CD14-positive monocyte (primary cell): ENCODE measurements at regions not wholly inside any gene's neighbourhood (a gene's known extent, or its start where the extent isn't known, plus 50 kb on each side); places are given as distances from the start of the nearest gene placed in this dataset.

Experiments used
- DNase-seq, 3 donors: peaks; one replicate each; pipeline ENCODE4 v3.0.0-alpha.2; 2011 to 2022
- H2AFZ ChIP-seq: 2 replicates; pipeline ENCODE4 v1.6.0; 2012; ENCODE audit warnings: mild to moderate bottlenecking, low read depth, low read length, inconsistent platforms; ENCODE audit not compliant: insufficient read depth, poor library complexity, severe bottlenecking
- H3K27ac ChIP-seq, 2 donors: 1 replicate in 1 of 2; 2 replicates in 1 of 2; pipeline ENCODE4 v1.5.1; 2012 to 2013; ENCODE audit warnings: low read length in 2 of 2, control low read depth in 1 of 2, inconsistent platforms in 1 of 2, low read depth in 1 of 2, mild to moderate bottlenecking in 1 of 2
- H3K27me3 ChIP-seq, 2 donors: one replicate each; pipeline versions ENCODE4 v1.6.0 to v1.6.1; 2011 to 2013; ENCODE audit warnings: low read length in 2 of 2; ENCODE audit not compliant: control insufficient read depth in 2 of 2, insufficient read depth in 2 of 2
- H3K36me3 ChIP-seq, 2 donors: replicated peaks in 1 of 2; 1 replicate in 1 of 2; 2 replicates in 1 of 2; pipeline versions ENCODE4 v1.5.1 to v1.6.1; 2012 to 2013; ENCODE audit warnings: low read length in 2 of 2, control low read depth in 1 of 2, inconsistent platforms in 1 of 2, mild to moderate bottlenecking in 1 of 2; ENCODE audit not compliant: insufficient read depth in 2 of 2, control insufficient read depth in 1 of 2
- H3K4me1 ChIP-seq, 2 donors: 1 replicate in 1 of 2; 2 replicates in 1 of 2; pipeline versions ENCODE4 v1.5.1 to v1.6.1; 2012 to 2013; ENCODE audit warnings: low read length in 2 of 2, control low read depth in 1 of 2, inconsistent platforms in 1 of 2, mild to moderate bottlenecking in 1 of 2, moderate library complexity in 1 of 2; ENCODE audit not compliant: insufficient read depth in 2 of 2, control insufficient read depth in 1 of 2
- H3K4me2 ChIP-seq: replicated peaks from 2 replicates; pipeline ENCODE3; 2012; ENCODE audit warnings: low read length, moderate library complexity, mild to moderate bottlenecking; ENCODE audit not compliant: poor library complexity, severe bottlenecking; ENCODE audit errors: extremely low read depth
- H3K4me3 ChIP-seq, 3 experiments: fragments of 200-600 bp in 1 of 3; sonication (generic) in 1 of 3; replicated peaks in 1 of 3; 1 replicate in 2 of 3; 2 replicates in 1 of 3; pipeline ENCODE4 v1.5.1; 2011 to 2013; ENCODE audit warnings: low read length in 3 of 3, mild to moderate bottlenecking in 3 of 3, control low read depth in 2 of 3, low read depth in 2 of 3, inconsistent platforms in 1 of 3, moderate library complexity in 1 of 3
- H3K79me2 ChIP-seq: 2 replicates; pipeline ENCODE4 v1.6.0; 2012; ENCODE audit warnings: mild to moderate bottlenecking, control low read depth, inconsistent platforms, low read length, moderate library complexity; ENCODE audit not compliant: insufficient read depth
- H3K9ac ChIP-seq: 2 replicates; pipeline ENCODE4 v1.6.0; 2017; ENCODE audit warnings: low read length, mild to moderate bottlenecking; ENCODE audit not compliant: insufficient read depth, poor library complexity, severe bottlenecking
- H3K9me3 ChIP-seq, 2 donors: replicated peaks in 1 of 2; 1 replicate in 1 of 2; 2 replicates in 1 of 2; pipeline versions ENCODE4 v1.5.1 to v1.6.1; 2012 to 2013; ENCODE audit warnings: low read length in 2 of 2, control low read depth in 1 of 2; ENCODE audit not compliant: control insufficient read depth in 1 of 2, insufficient read depth in 1 of 2
- H4K20me1 ChIP-seq: 2 replicates; pipeline ENCODE4 v1.6.0; 2012; ENCODE audit warnings: mild to moderate bottlenecking, low read length, control low read depth, moderate library complexity; ENCODE audit not compliant: insufficient read depth
- H3K27ac Mint-ChIP-seq, 7 donors: one replicate each; pipeline ENCODE4 v1.8.0; 2020; ENCODE audit warnings: mild to moderate bottlenecking in 7 of 7, mixed read lengths in 7 of 7, moderate library complexity in 6 of 7, inconsistent platforms in 2 of 7
- H3K27me3 Mint-ChIP-seq, 3 donors: one replicate each; pipeline ENCODE4 v1.8.0; 2021 to 2022; ENCODE audit warnings: low read depth in 3 of 3, mild to moderate bottlenecking in 3 of 3, mixed read lengths in 3 of 3, moderate library complexity in 3 of 3, inconsistent platforms in 1 of 3
- H3K36me3 Mint-ChIP-seq, 2 donors: one replicate each; pipeline ENCODE4 v1.8.0; 2020; ENCODE audit warnings: mixed read lengths in 2 of 2, inconsistent platforms in 1 of 2, mild to moderate bottlenecking in 1 of 2
- H3K4me1 Mint-ChIP-seq: one replicate; pipeline ENCODE4 v1.8.0; 2020; ENCODE audit warnings: mild to moderate bottlenecking, mixed read lengths
- H3K4me3 Mint-ChIP-seq, 2 donors: one replicate each; pipeline ENCODE4 v1.8.0; 2020; ENCODE audit warnings: mild to moderate bottlenecking in 2 of 2, mixed read lengths in 2 of 2, moderate library complexity in 1 of 2
- H3K9me3 Mint-ChIP-seq, 7 donors: one replicate each; pipeline ENCODE4 v1.8.0; 2020 to 2022; ENCODE audit warnings: mixed read lengths in 7 of 7, mild to moderate bottlenecking in 6 of 7, moderate library complexity in 6 of 7, inconsistent platforms in 2 of 7
- WGBS: methylation state at CpG from one replicate; pipeline ENCODE4 v1.1.5; 2013; ENCODE audit warnings: missing lambda C conversion rate; ENCODE audit not compliant: insufficient coverage; 5-methylcytosine and 5-hydroxymethylcytosine counted together
- intact Hi-C, 2 donors: fragments of 100-400 bp; cut with micrococcal nuclease; formaldehyde crosslinking; loops; one replicate each; pipeline versions ENCODE4 v1.15.0 to v1.15.1; 2023
- TF ChIP-seq, protein P1 (sequence below): fragments of 200-600 bp; IDR thresholded peaks from one replicate; pipeline ENCODE4 v1.8.0; 2022; ENCODE audit warnings: antibody characterized with exemption, mild to moderate bottlenecking

DNA sequence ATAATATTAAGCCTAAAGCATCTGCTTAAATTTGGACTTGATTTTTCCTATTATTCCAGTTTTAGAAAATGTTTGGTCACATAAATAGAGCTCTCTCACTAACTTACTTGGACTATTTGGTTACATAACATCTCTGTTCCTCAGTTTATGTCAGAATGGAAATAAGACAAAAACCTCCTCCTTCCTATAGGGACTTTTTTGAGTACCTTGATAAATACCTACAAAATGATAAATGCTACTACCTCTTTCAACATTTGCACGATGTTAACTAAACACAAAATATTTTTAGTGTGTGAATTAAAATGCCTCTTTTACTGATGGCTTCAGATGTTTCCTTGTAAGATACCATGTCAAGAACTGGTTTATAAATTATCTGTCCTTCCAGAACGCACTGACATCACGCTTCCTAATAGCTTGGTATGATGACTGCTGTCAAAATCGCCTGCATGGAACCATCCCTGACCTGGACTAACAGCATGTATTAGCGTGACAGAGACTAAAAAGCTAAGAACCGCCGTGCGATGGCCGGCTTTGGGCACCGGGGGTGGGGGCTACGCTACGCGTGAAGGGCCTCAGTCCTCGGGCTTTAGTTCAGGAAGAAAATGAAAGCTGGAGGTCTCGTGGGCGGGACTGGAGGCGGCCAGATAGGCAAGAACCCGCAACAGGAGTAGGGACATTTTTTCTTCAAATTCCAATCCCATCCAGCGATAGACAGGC lies 133.2 kb upstream of the BARHL2 start:
- Mint-ChIP-seq H3K27me3 (peaks cover 46 to 72% (median 59%) of the 10 kb centered on the region in 3 donors), H3K4me3 (peak overlapping the region; percentile 91 to 97), H3K27ac (no peak overlapping the region), H3K9me3 (peaks cover 0 to 14% (median 8%) of the 10 kb centered on the region in 7 donors), H3K36me3 (peaks cover 3 to 7% of the 10 kb centered on the region in 2 donors), H3K4me1 (peaks cover 13% of the 10 kb centered on the region)
- peak overlapping the region; percentile 100 for H3K4me2 ChIP-seq
- H2AFZ ChIP-seq = peak overlapping the region; percentile 83
- no peaks in the 10 kb centered on the region for H3K36me3 ChIP-seq
- H4K20me1 ChIP-seq = no peaks in the 10 kb centered on the region
- intact Hi-C loops = no loop called here
- H3K79me2 ChIP-seq = no peaks in the 10 kb centered on the region
- peaks cover 0 to 5% of the 10 kb centered on the region in 2 donors for H3K9me3 ChIP-seq
- H3K9ac ChIP-seq = peak overlapping the region; percentile 53
- H3K27me3 ChIP-seq = peaks cover 53 to 80% of the 10 kb centered on the region in 2 donors
- no peak overlapping the region for H3K27ac ChIP-seq
- H3K4me1 ChIP-seq = peaks cover 8 to 20% of the 10 kb centered on the region in 2 donors
- H3K4me3 ChIP-seq = peak overlapping the region; percentile 58 to 86 (median 60)
- TF ChIP-seq, protein P1, sequence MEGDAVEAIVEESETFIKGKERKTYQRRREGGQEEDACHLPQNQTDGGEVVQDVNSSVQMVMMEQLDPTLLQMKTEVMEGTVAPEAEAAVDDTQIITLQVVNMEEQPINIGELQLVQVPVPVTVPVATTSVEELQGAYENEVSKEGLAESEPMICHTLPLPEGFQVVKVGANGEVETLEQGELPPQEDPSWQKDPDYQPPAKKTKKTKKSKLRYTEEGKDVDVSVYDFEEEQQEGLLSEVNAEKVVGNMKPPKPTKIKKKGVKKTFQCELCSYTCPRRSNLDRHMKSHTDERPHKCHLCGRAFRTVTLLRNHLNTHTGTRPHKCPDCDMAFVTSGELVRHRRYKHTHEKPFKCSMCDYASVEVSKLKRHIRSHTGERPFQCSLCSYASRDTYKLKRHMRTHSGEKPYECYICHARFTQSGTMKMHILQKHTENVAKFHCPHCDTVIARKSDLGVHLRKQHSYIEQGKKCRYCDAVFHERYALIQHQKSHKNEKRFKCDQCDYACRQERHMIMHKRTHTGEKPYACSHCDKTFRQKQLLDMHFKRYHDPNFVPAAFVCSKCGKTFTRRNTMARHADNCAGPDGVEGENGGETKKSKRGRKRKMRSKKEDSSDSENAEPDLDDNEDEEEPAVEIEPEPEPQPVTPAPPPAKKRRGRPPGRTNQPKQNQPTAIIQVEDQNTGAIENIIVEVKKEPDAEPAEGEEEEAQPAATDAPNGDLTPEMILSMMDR = no peak
- peak in 1 of 3 donors; percentile 16 for DNase-seq
- 6% methylated on average over 17 of the region's 19 CpGs for WGBS

GRCh38 chr1:90841473-90841872 lies 124.4 kb upstream of the BARHL2 start:
- no peaks in the 10 kb centered on the region for H4K20me1 ChIP-seq

More at GRCh38 chr1:90841473-90841872, 124.4 kb upstream of the BARHL2 start:
- no peak for DNase-seq
- no peaks in the 10 kb centered on the region for H3K36me3 ChIP-seq
- peaks cover 83 to 93% of the 10 kb centered on the region in 2 donors for H3K27me3 ChIP-seq
- WGBS = 44% methylated on average over 7 of the region's 21 CpGs
- no peak overlapping the region for H3K9ac ChIP-seq
- H3K4me2 ChIP-seq = no peak overlapping the region
- H3K4me3 Mint-ChIP-seq = peak overlapping the region in 1 of 2 donors; percentile 80
- H3K4me1 ChIP-seq = no peaks in the 10 kb centered on the region
- no peak overlapping the region for H3K27ac ChIP-seq
- no peak overlapping the region for H2AFZ ChIP-seq
- H3K4me1 Mint-ChIP-seq = peaks cover under 1% of the 10 kb centered on the region
- peaks cover 2 to 3% of the 10 kb centered on the region in 2 donors for H3K36me3 Mint-ChIP-seq
- intact Hi-C loops = no loop called here
- TF ChIP-seq, protein P1 = no peak
- H3K27ac Mint-ChIP-seq = no peak overlapping the region
- no peaks in the 10 kb centered on the region for H3K79me2 ChIP-seq
- H3K27me3 Mint-ChIP-seq = peaks cover 77 to 89% (median 87%) of the 10 kb centered on the region in 3 donors
- peaks cover 0 to 17% (median 7%) of the 10 kb centered on the region in 7 donors for H3K9me3 Mint-ChIP-seq
- H3K9me3 ChIP-seq = peaks cover 0 to 48% of the 10 kb centered on the region in 2 donors
- H3K4me3 ChIP-seq = no peak overlapping the region
